Tibial artery (tissue), 4 donors: ENCODE measurements at regions not wholly inside any gene's neighbourhood (a gene's known extent, or its start where the extent isn't known, plus 50 kb on each side); places are given as distances from the start of the nearest gene placed in this dataset.

Experiments used
- DNase-seq, 2 donors: peaks; one replicate each; pipeline ENCODE4 v3.0.0-alpha.2; 2019
- H3K27ac ChIP-seq, 2 donors: fragments of 200-600 bp; sonication (generic) in 1 of 2; 1 replicate in 1 of 2; 2 replicates in 1 of 2; pipeline ENCODE4 v1.5.1; 2018 to 2019; ENCODE audit warnings: mild to moderate bottlenecking in 1 of 2
- H3K27me3 ChIP-seq, 2 donors: fragments of 200-600 bp; sonication (generic) in 1 of 2; one replicate each; pipeline versions ENCODE4 v1.5.1 to v1.6.0; 2016 to 2019
- H3K36me3 ChIP-seq, 3 donors: fragments of 200-600 bp; sonication (generic) in 2 of 3; one replicate each; pipeline ENCODE4 v1.5.1; 2016 to 2019; ENCODE audit warnings: mild to moderate bottlenecking in 2 of 3
- H3K4me1 ChIP-seq, 4 donors: fragments of 200-600 bp; sonication (generic) in 2 of 4; 1 replicate in 3 of 4; 2 replicates in 1 of 4; pipeline ENCODE4 v1.5.1; 2016 to 2019
- H3K4me3 ChIP-seq, 2 donors: fragments of 200-600 bp; sonication (generic) in 1 of 2; 1 replicate in 1 of 2; 2 replicates in 1 of 2; pipeline ENCODE4 v1.5.1; 2018 to 2019; ENCODE audit warnings: mild to moderate bottlenecking in 2 of 2
- H3K9me3 ChIP-seq, 3 donors: fragments of 200-600 bp; sonication (generic) in 1 of 3; one replicate each; pipeline ENCODE4 v1.5.1; 2016 to 2019
- CTCF ChIP-seq, 2 experiments: fragments of 200-600 bp in 1 of 2; fragments of 450-650 bp in 1 of 2; IDR thresholded peaks; one replicate each; pipeline ENCODE4 v1.5.1; 2017 to 2019; ENCODE audit warnings: antibody characterized with exemption in 2 of 2, mild to moderate bottlenecking in 1 of 2, moderate library complexity in 1 of 2
- intact Hi-C: fragments of 100-400 bp; cut with DNase I; formaldehyde crosslinking; loops from one replicate; pipeline ENCODE4 v1.15.0; 2023; ENCODE audit warnings: low total_unique reads

- H3K27ac ChIP-seq, result no peak overlapping the region
- intact Hi-C loops, result no loop called here
- H3K27me3 ChIP-seq, result no peaks in the 10 kb centered on the region
- no peaks in the 10 kb centered on the region for H3K9me3 ChIP-seq
- TF ChIP-seq CTCF (IDR thresholded peaks at IDR 0.05), result no peak
- DNase-seq, result no peak
- no peak overlapping the region for H3K4me3 ChIP-seq
- no peaks in the 10 kb centered on the region for H3K36me3 ChIP-seq
- H3K4me1 ChIP-seq, result no peaks in the 10 kb centered on the region
Observed at GRCh38 chr2:228409493-228409892, 228.0 kb upstream of the SPHKAP start.

DNA sequence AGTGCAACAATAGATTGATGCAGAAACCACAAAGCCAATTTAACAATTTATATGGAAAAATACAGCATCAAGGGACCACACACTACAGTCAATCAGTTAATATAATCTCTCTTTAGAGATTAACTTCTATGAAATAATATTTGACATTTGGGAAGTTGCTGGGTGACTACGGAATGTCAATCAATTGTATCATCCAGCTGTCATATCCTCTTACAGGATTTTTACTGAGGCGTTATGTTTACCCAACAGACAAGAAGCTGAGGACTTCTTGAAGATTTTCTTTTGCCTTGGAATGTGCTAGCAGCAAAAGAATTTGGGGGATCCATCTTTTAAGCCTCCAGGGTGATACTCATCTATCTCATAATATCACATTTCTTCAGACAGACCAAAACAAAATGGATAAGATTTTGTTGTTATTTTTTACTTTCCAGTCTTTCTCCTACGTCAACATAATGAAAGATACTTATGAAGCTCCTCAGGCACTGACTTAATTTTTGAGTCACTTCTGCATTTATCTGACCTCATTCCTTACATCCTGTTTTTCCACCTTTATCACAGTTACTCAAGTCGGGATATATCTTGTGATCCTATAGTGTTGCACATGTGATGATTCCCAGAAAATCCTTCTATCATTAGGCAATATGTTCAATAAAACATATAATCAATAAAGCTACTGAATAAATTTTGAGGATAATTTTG is 227.2 kb upstream of the SPHKAP start:
- Histone ChIP-seq H3K4me3 (no peak overlapping the region), H3K9me3 (no peaks in the 10 kb centered on the region), H3K27ac (no peak overlapping the region), H3K4me1 (no peaks in the 10 kb centered on the region), H3K36me3 (no peaks in the 10 kb centered on the region), H3K27me3 (no peaks in the 10 kb centered on the region)
- intact Hi-C loops, result no loop called here
- DNase-seq, result no peak
- TF ChIP-seq CTCF (IDR thresholded peaks at IDR 0.05), result no peak

DNA sequence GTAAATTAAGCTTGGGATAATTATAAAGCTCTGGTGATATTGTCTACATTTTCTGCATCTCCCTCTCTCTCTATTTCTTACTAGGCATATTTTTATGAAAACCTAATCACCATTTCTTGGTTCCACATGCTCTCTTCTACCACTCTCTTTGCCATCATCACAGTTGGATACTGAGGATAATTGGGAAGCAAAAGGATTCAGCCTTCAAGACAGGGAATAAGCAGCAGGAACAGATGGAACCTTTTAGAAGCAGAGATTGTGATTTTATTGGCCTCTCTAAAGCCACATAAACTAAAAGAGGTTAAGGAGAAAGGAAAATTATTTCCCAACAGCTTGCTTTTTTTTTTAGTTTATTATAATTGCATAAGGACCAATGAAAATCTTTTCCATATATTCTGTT is 226.3 kb upstream of the SPHKAP start:
- H3K27ac ChIP-seq, result no peak overlapping the region

GRCh38 chr2:228401065-228401912 is 219.8 kb upstream of the SPHKAP start:
- intact Hi-C loops, result no loop called here
- DNase-seq, result no peak
- no peak overlapping the region for H3K4me3 ChIP-seq
- no peak overlapping the region for H3K27ac ChIP-seq
- no peak for TF ChIP-seq CTCF (IDR thresholded peaks at IDR 0.05)
- peaks cover 0 to 6% (median 0%) of the 10 kb centered on the region in 3 donors for H3K9me3 ChIP-seq
- H3K27me3 ChIP-seq, result no peaks in the 10 kb centered on the region
- H3K36me3 ChIP-seq, result no peaks in the 10 kb centered on the region
- no peaks in the 10 kb centered on the region for H3K4me1 ChIP-seq

More for the DNA sequence above, 226.3 kb upstream of the SPHKAP start:
- H3K27me3 ChIP-seq, result no peaks in the 10 kb centered on the region
- TF ChIP-seq CTCF (IDR thresholded peaks at IDR 0.05), result no peak
- H3K4me3 ChIP-seq, result no peak overlapping the region
- intact Hi-C loops, result no loop called here
- no peaks in the 10 kb centered on the region for H3K9me3 ChIP-seq
- no peaks in the 10 kb centered on the region for H3K36me3 ChIP-seq
- H3K4me1 ChIP-seq, result no peaks in the 10 kb centered on the region
- DNase-seq, result no peak

- no peak for DNase-seq
- intact Hi-C loops, result no loop called here
- Histone ChIP-seq H3K4me3 (no peak overlapping the region), H3K27ac (no peak overlapping the region), H3K4me1 (no peaks in the 10 kb centered on the region), H3K27me3 (no peaks in the 10 kb centered on the region), H3K36me3 (no peaks in the 10 kb centered on the region), H3K9me3 (no peaks in the 10 kb centered on the region)
- no peak for TF ChIP-seq CTCF (IDR thresholded peaks at IDR 0.05)
Observed at GRCh38 chr2:228387776-228388175, 206.3 kb upstream of the SPHKAP start.
